ENCODE measurements at regions not wholly inside any gene's neighbourhood (a gene's known extent, or its start where the extent isn't known, plus 50 kb on each side); places are given as distances from the start of the nearest gene placed in this dataset.

- intact Hi-C loops (cut with micrococcal nuclease): no loop called here
- peaks cover 2% of the 10 kb centered on the region for H3K4me1 Mint-ChIP-seq (ENCODE audit: low read depth)
- H3K36me3 Mint-ChIP-seq (ENCODE audit: low read depth): no peaks in the 10 kb centered on the region
- ChIA-PET POLR2A (no interaction called here), CTCF (no interaction called here)
- no peak for DNase-seq
- no peak overlapping the region for H3K27ac Mint-ChIP-seq
- no peaks in the 10 kb centered on the region for H3K27me3 Mint-ChIP-seq
- H3K9me3 Mint-ChIP-seq: no peaks in the 10 kb centered on the region
- no peak for TF ChIP-seq CTCF (IDR thresholded peaks at IDR 0.05)
- no peak overlapping the region for H3K4me3 Mint-ChIP-seq
- no peak for ATAC-seq
These were observed 126.3 kb upstream of the DHRS4 start for GRCh38 chr14:23827100-23827892.

- intact Hi-C loops (cut with micrococcal nuclease): no loop called here
- H3K27ac Mint-ChIP-seq: no peak overlapping the region
- H3K27me3 Mint-ChIP-seq: no peaks in the 10 kb centered on the region
- ChIA-PET CTCF (interaction anchor here (1.2 kb wide), 1 partner anchor 83 kb away, joined by 3 read pairs; no protein-coding TSS in a partner anchor), POLR2A (no interaction called here)
- no peaks in the 10 kb centered on the region for H3K36me3 Mint-ChIP-seq (ENCODE audit: low read depth)
- no peak overlapping the region for H3K4me3 Mint-ChIP-seq
- no peak for TF ChIP-seq CTCF (IDR thresholded peaks at IDR 0.05)
- peaks cover 2% of the 10 kb centered on the region for H3K4me1 Mint-ChIP-seq (ENCODE audit: low read depth)
- DNase-seq: no peak
- H3K9me3 Mint-ChIP-seq: no peaks in the 10 kb centered on the region
- no peak for ATAC-seq
These were observed 125.6 kb upstream of the DHRS4 start for GRCh38 chr14:23828001-23828400.

- H3K27ac Mint-ChIP-seq: no peak overlapping the region
- ChIA-PET POLR2A (no interaction called here), CTCF (interaction anchor here (1.2 kb wide), 1 partner anchor 82 kb away, joined by 3 read pairs; no protein-coding TSS in a partner anchor)
- peaks cover 2% of the 10 kb centered on the region for H3K4me1 Mint-ChIP-seq (ENCODE audit: low read depth)
- H3K27me3 Mint-ChIP-seq: no peaks in the 10 kb centered on the region
- ATAC-seq (no peak), DNase-seq (no peak)
- TF ChIP-seq CTCF (IDR thresholded peaks at IDR 0.05): no peak
- no peak overlapping the region for H3K4me3 Mint-ChIP-seq
- no peaks in the 10 kb centered on the region for H3K9me3 Mint-ChIP-seq
- intact Hi-C loops (cut with micrococcal nuclease): no loop called here
- H3K36me3 Mint-ChIP-seq (ENCODE audit: low read depth): no peaks in the 10 kb centered on the region
These were observed 125.0 kb upstream of the DHRS4 start for GRCh38 chr14:23828616-23829015.

GRCh38 chr14:23829736-23830471 lies 123.7 kb upstream of the DHRS4 start:
- DNase-seq: peak; percentile 5
- Mint-ChIP-seq H3K4me3 (no peak overlapping the region), H3K27ac (no peak overlapping the region), H3K27me3 (no peaks in the 10 kb centered on the region), H3K36me3 (ENCODE audit: low read depth) (no peaks in the 10 kb centered on the region), H3K4me1 (ENCODE audit: low read depth) (peaks cover 2% of the 10 kb centered on the region), H3K9me3 (no peaks in the 10 kb centered on the region)
- no peak for ATAC-seq
- ChIA-PET POLR2A (no interaction called here), CTCF (no interaction called here)
- intact Hi-C loops (cut with micrococcal nuclease): no loop called here
- TF ChIP-seq CTCF (IDR thresholded peaks at IDR 0.05): no peak

GRCh38 chr14:23831596-23831995 lies 122.0 kb upstream of the DHRS4 start:
- Mint-ChIP-seq H3K27ac (no peak overlapping the region), H3K36me3 (ENCODE audit: low read depth) (no peaks in the 10 kb centered on the region), H3K4me3 (no peak overlapping the region), H3K27me3 (no peaks in the 10 kb centered on the region), H3K9me3 (no peaks in the 10 kb centered on the region), H3K4me1 (ENCODE audit: low read depth) (peaks cover 2% of the 10 kb centered on the region)
- no peak for TF ChIP-seq CTCF (IDR thresholded peaks at IDR 0.05)
- ChIA-PET CTCF (interaction anchor here (1.1 kb wide), 1 partner anchor 79 kb away, joined by 3 read pairs; no protein-coding TSS in a partner anchor), POLR2A (no interaction called here)
- ATAC-seq: peak; percentile 86
- intact Hi-C loops (cut with micrococcal nuclease): no loop called here
- peak; percentile 51 for DNase-seq

Data from activated CD8-positive, alpha-beta T cell treated with anti-CD3 and anti-CD28 coated beads for 36 hours (primary cell).